Skeletal muscle satellite cell (primary cell): ENCODE measurements at regions not wholly inside any gene's neighbourhood (a gene's known extent, or its start where the extent isn't known, plus 50 kb on each side); places are given as distances from the start of the nearest gene placed in this dataset.
"Not testable (repeated sequence)": the region's sequence is repeated elsewhere in the genome, so short reads cannot be mapped to it uniquely, and the experiment has no call there.

Experiments used
- H3K27me3 ChIP-seq: 2 replicates; pipeline ENCODE4 v1.7.0; 2013; ENCODE audit warnings: low read length; ENCODE audit not compliant: control insufficient read depth, insufficient read depth
- H3K36me3 ChIP-seq: 2 replicates; pipeline ENCODE4 v1.7.0; 2013; ENCODE audit warnings: mild to moderate bottlenecking, control low read depth, low read length; ENCODE audit not compliant: insufficient read depth
- H3K4me1 ChIP-seq: 2 replicates; pipeline ENCODE4 v1.7.0; 2013; ENCODE audit warnings: low read length; ENCODE audit not compliant: control insufficient read depth, insufficient read depth
- H3K4me2 ChIP-seq: 2 replicates; pipeline ENCODE4 v1.7.0; 2013; ENCODE audit warnings: mild to moderate bottlenecking, low read length
- H3K4me3 ChIP-seq: 2 replicates; pipeline ENCODE4 v1.7.0; 2013; ENCODE audit warnings: low read length
- H3K9ac ChIP-seq: 2 replicates; pipeline ENCODE4 v1.7.0; 2013; ENCODE audit warnings: mild to moderate bottlenecking, low read depth, low read length, moderate library complexity
- H3K9me3 ChIP-seq: replicated peaks from 2 replicates; pipeline ENCODE4 v1.7.0; 2013; ENCODE audit warnings: mild to moderate bottlenecking, control low read depth, low read length

GRCh38 chr2:234355021-234355720 is 141.7 kb downstream of the ARL4C start:
- Histone ChIP-seq H3K27me3 (peaks cover 22% of the 10 kb centered on the region), H3K4me2 (no peak overlapping the region), H3K4me3 (no peak overlapping the region), H3K36me3 (no peaks in the 10 kb centered on the region), H3K4me1 (no peaks in the 10 kb centered on the region), H3K9me3 (no peaks in the 10 kb centered on the region), H3K9ac (no peak overlapping the region)

- no peak overlapping the region for H3K4me3 ChIP-seq
Observed at GRCh38 chr2:234352270-234352669, 144.6 kb downstream of the ARL4C start.

GRCh38 chr2:234351866-234352265 is 145.0 kb downstream of the ARL4C start:
- H3K36me3 ChIP-seq, H3K9me3 ChIP-seq, H3K4me2 ChIP-seq, H3K4me1 ChIP-seq, H3K4me3 ChIP-seq, H3K9ac ChIP-seq: not testable (repeated sequence)
- peaks cover 15% of the 10 kb centered on the region for H3K27me3 ChIP-seq

More at GRCh38 chr2:234352270-234352669, 144.6 kb downstream of the ARL4C start:
- no peaks in the 10 kb centered on the region for H3K9me3 ChIP-seq
- H3K36me3 ChIP-seq = no peaks in the 10 kb centered on the region
- no peaks in the 10 kb centered on the region for H3K4me1 ChIP-seq
- peaks cover 19% of the 10 kb centered on the region for H3K27me3 ChIP-seq
- H3K9ac ChIP-seq = no peak overlapping the region
- no peak overlapping the region for H3K4me2 ChIP-seq

- no peak overlapping the region for H3K9ac ChIP-seq
- no peaks in the 10 kb centered on the region for H3K36me3 ChIP-seq
- no peaks in the 10 kb centered on the region for H3K27me3 ChIP-seq
- no peaks in the 10 kb centered on the region for H3K4me1 ChIP-seq
- no peaks in the 10 kb centered on the region for H3K9me3 ChIP-seq
- H3K4me3 ChIP-seq = no peak overlapping the region
- no peak overlapping the region for H3K4me2 ChIP-seq
Observed at GRCh38 chr2:234348081-234348480, 148.8 kb downstream of the ARL4C start.

- Histone ChIP-seq H3K9me3 (no peaks in the 10 kb centered on the region), H3K9ac (no peak overlapping the region), H3K27me3 (no peaks in the 10 kb centered on the region), H3K4me1 (no peaks in the 10 kb centered on the region), H3K4me3 (no peak overlapping the region), H3K4me2 (no peak overlapping the region), H3K36me3 (no peaks in the 10 kb centered on the region)
Observed at GRCh38 chr2:234345921-234346320, 151.0 kb downstream of the ARL4C start.

- H3K4me2 ChIP-seq = no peak overlapping the region
- no peak overlapping the region for H3K9ac ChIP-seq
Observed at GRCh38 chr2:234344012-234344411, 152.9 kb downstream of the ARL4C start.

GRCh38 chr2:234343372-234343771 is 153.5 kb downstream of the ARL4C start:
- Histone ChIP-seq H3K9ac (no peak overlapping the region), H3K36me3 (no peaks in the 10 kb centered on the region), H3K27me3 (no peaks in the 10 kb centered on the region), H3K4me3 (no peak overlapping the region), H3K9me3 (no peaks in the 10 kb centered on the region), H3K4me2 (no peak overlapping the region), H3K4me1 (no peaks in the 10 kb centered on the region)

More at GRCh38 chr2:234344012-234344411, 152.9 kb downstream of the ARL4C start:
- H3K9me3 ChIP-seq = no peaks in the 10 kb centered on the region
- no peaks in the 10 kb centered on the region for H3K36me3 ChIP-seq
- no peaks in the 10 kb centered on the region for H3K4me1 ChIP-seq
- no peak overlapping the region for H3K4me3 ChIP-seq
- H3K27me3 ChIP-seq = no peaks in the 10 kb centered on the region

- no peaks in the 10 kb centered on the region for H3K9me3 ChIP-seq
- no peak overlapping the region for H3K9ac ChIP-seq
- H3K4me1 ChIP-seq = no peaks in the 10 kb centered on the region
- H3K4me2 ChIP-seq = no peak overlapping the region
- H3K4me3 ChIP-seq = no peak overlapping the region
- H3K36me3 ChIP-seq = no peaks in the 10 kb centered on the region
- no peaks in the 10 kb centered on the region for H3K27me3 ChIP-seq
Observed at GRCh38 chr2:234341306-234341985, 155.4 kb downstream of the ARL4C start.

- no peak overlapping the region for H3K4me2 ChIP-seq
- H3K4me1 ChIP-seq = peaks cover 8% of the 10 kb centered on the region
- H3K4me3 ChIP-seq = no peak overlapping the region
- no peaks in the 10 kb centered on the region for H3K9me3 ChIP-seq
- H3K36me3 ChIP-seq = no peaks in the 10 kb centered on the region
- H3K9ac ChIP-seq = no peak overlapping the region
- H3K27me3 ChIP-seq = no peaks in the 10 kb centered on the region
Observed at GRCh38 chr2:234339501-234339900, 157.4 kb downstream of the ARL4C start.

- H3K9me3 ChIP-seq = no peaks in the 10 kb centered on the region
- H3K36me3 ChIP-seq = no peaks in the 10 kb centered on the region
- H3K4me1 ChIP-seq = peaks cover 8% of the 10 kb centered on the region
- H3K9ac ChIP-seq = no peak overlapping the region
- H3K27me3 ChIP-seq = no peaks in the 10 kb centered on the region
- H3K4me3 ChIP-seq = no peak overlapping the region
- no peak overlapping the region for H3K4me2 ChIP-seq
Observed at GRCh38 chr2:234339011-234339410, 157.9 kb downstream of the ARL4C start.

- no peak overlapping the region for H3K9ac ChIP-seq
- peak overlapping the region; percentile 1 for H3K4me3 ChIP-seq
- H3K9me3 ChIP-seq = no peaks in the 10 kb centered on the region
- H3K4me1 ChIP-seq = peaks cover 8% of the 10 kb centered on the region
- H3K36me3 ChIP-seq = no peaks in the 10 kb centered on the region
- peaks cover 21% of the 10 kb centered on the region for H3K27me3 ChIP-seq
- H3K4me2 ChIP-seq = peak overlapping the region; percentile 56
Observed at GRCh38 chr2:234335661-234336228, 161.1 kb downstream of the ARL4C start.
